Upper lobe of right lung (tissue), 1 donor: ENCODE measurements at regions not wholly inside any gene's neighbourhood (a gene's known extent, or its start where the extent isn't known, plus 50 kb on each side); places are given as distances from the start of the nearest gene placed in this dataset.

Experiments used
- ATAC-seq: fragments of 200-7000 bp; cut with Tn5 transposase; one replicate; pipeline ENCODE4 v1.9.1; 2020; ENCODE audit warnings: mild to moderate bottlenecking, moderate library complexity
- DNase-seq: peaks from one replicate; pipeline ENCODE4 v3.0.0-alpha.2; 2020
- H3K27ac ChIP-seq: fragments of 200-600 bp; one replicate; pipeline ENCODE4 v1.8.0; 2022
- H3K27me3 ChIP-seq: fragments of 200-600 bp; one replicate; pipeline ENCODE4 v1.8.0; 2022; ENCODE audit warnings: mild to moderate bottlenecking
- H3K36me3 ChIP-seq: fragments of 200-600 bp; one replicate; pipeline ENCODE4 v1.8.0; 2022
- H3K4me1 ChIP-seq: fragments of 200-600 bp; one replicate; pipeline ENCODE4 v1.8.0; 2022
- H3K4me3 ChIP-seq: fragments of 200-600 bp; one replicate; pipeline ENCODE4 v1.8.0; 2022; ENCODE audit warnings: mild to moderate bottlenecking
- H3K9me3 ChIP-seq: fragments of 200-600 bp; one replicate; pipeline ENCODE4 v1.8.0; 2022
- CTCF ChIP-seq: fragments of 200-600 bp; IDR thresholded peaks from one replicate; pipeline ENCODE4 v1.8.0; 2022; ENCODE audit warnings: antibody characterized with exemption
- intact Hi-C: fragments of 100-400 bp; cut with DNase I; formaldehyde crosslinking; loops from one replicate; pipeline ENCODE4 v1.11.0; 2022
- donor health status: DM: no; HTN: yes; CAD: no; lungs with severe emphysema.

GRCh38 chr13:46948338-46948737, 51.5 kb upstream of the HTR2A start:
- no peak for ATAC-seq

GRCh38 chr13:46947425-46948191, 50.8 kb upstream of the HTR2A start:
- Histone ChIP-seq H3K4me1 (no peaks in the 10 kb centered on the region), H3K9me3 (no peaks in the 10 kb centered on the region), H3K36me3 (no peaks in the 10 kb centered on the region), H3K4me3 (no peak overlapping the region), H3K27me3 (no peaks in the 10 kb centered on the region), H3K27ac (no peak overlapping the region)
- DNase-seq: no peak
- no peak for TF ChIP-seq CTCF
- intact Hi-C loops: no loop called here
- ATAC-seq: no peak

More at GRCh38 chr13:46948338-46948737, 51.5 kb upstream of the HTR2A start:
- intact Hi-C loops: no loop called here
- H3K27me3 ChIP-seq: no peaks in the 10 kb centered on the region
- H3K36me3 ChIP-seq: no peaks in the 10 kb centered on the region
- no peaks in the 10 kb centered on the region for H3K4me1 ChIP-seq
- no peak overlapping the region for H3K4me3 ChIP-seq
- H3K9me3 ChIP-seq: no peaks in the 10 kb centered on the region
- DNase-seq: no peak
- no peak for TF ChIP-seq CTCF
- H3K27ac ChIP-seq: no peak overlapping the region
